Duodenal mucosa (tissue), 2 donors: ENCODE measurements at regions not wholly inside any gene's neighbourhood (a gene's known extent, or its start where the extent isn't known, plus 50 kb on each side); places are given as distances from the start of the nearest gene placed in this dataset.

Source experiments
- H3K27ac ChIP-seq: one replicate; pipeline ENCODE4 v1.7.0; 2013; ENCODE audit warnings: low read depth, low read length
- H3K27me3 ChIP-seq, 2 donors: one replicate each; pipeline ENCODE4 v1.7.0; 2013; ENCODE audit warnings: low read length in 2 of 2, control low read depth in 1 of 2; ENCODE audit not compliant: insufficient read depth in 2 of 2, control insufficient read depth in 1 of 2
- H3K36me3 ChIP-seq, 2 donors: one replicate each; pipeline ENCODE4 v1.7.0; 2013; ENCODE audit warnings: low read length in 2 of 2, control low read depth in 1 of 2; ENCODE audit not compliant: insufficient read depth in 2 of 2, control insufficient read depth in 1 of 2
- H3K4me1 ChIP-seq, 2 donors: one replicate each; pipeline ENCODE4 v1.7.0; 2013; ENCODE audit warnings: low read length in 2 of 2, control low read depth in 1 of 2; ENCODE audit not compliant: insufficient read depth in 2 of 2, control insufficient read depth in 1 of 2
- H3K4me3 ChIP-seq, 2 donors: one replicate each; pipeline ENCODE4 v1.7.0; 2013; ENCODE audit warnings: low read length in 2 of 2, low read depth in 1 of 2
- H3K9ac ChIP-seq, 2 donors: one replicate each; pipeline ENCODE4 v1.7.0; 2013; ENCODE audit warnings: low read length in 2 of 2, low read depth in 1 of 2
- H3K9me3 ChIP-seq, 2 donors: one replicate each; pipeline ENCODE4 v1.7.0; 2013; ENCODE audit warnings: low read length in 2 of 2, control low read depth in 1 of 2; ENCODE audit not compliant: control insufficient read depth in 1 of 2

GRCh38 chr5:123960526-123960925 is 448.5 kb downstream of the CSNK1G3 start:
- H3K9me3 ChIP-seq, result no peaks in the 10 kb centered on the region
- no peak overlapping the region for H3K27ac ChIP-seq
- no peak overlapping the region for H3K4me3 ChIP-seq
- H3K36me3 ChIP-seq, result no peaks in the 10 kb centered on the region
- H3K9ac ChIP-seq, result no peak overlapping the region
- no peaks in the 10 kb centered on the region for H3K27me3 ChIP-seq
- H3K4me1 ChIP-seq, result no peaks in the 10 kb centered on the region

- Histone ChIP-seq H3K36me3 (no peaks in the 10 kb centered on the region), H3K27me3 (no peaks in the 10 kb centered on the region), H3K9me3 (no peaks in the 10 kb centered on the region)
Measured at GRCh38 chr5:123951582-123951977, 439.6 kb downstream of the CSNK1G3 start.

GRCh38 chr5:123950701-123951581 is 439.0 kb downstream of the CSNK1G3 start:
- Histone ChIP-seq H3K27me3 (no peaks in the 10 kb centered on the region), H3K27ac (no peak overlapping the region), H3K9me3 (no peaks in the 10 kb centered on the region), H3K4me1 (no peaks in the 10 kb centered on the region), H3K4me3 (no peak overlapping the region), H3K36me3 (no peaks in the 10 kb centered on the region), H3K9ac (no peak overlapping the region)

More at GRCh38 chr5:123951582-123951977, 439.6 kb downstream of the CSNK1G3 start:
- Histone ChIP-seq H3K9ac (no peak overlapping the region), H3K27ac (no peak overlapping the region), H3K4me1 (no peaks in the 10 kb centered on the region), H3K4me3 (no peak overlapping the region)

- H3K4me1 ChIP-seq, result no peaks in the 10 kb centered on the region
- H3K36me3 ChIP-seq, result no peaks in the 10 kb centered on the region
- no peak overlapping the region for H3K9ac ChIP-seq
- H3K27ac ChIP-seq, result no peak overlapping the region
- no peak overlapping the region for H3K4me3 ChIP-seq
- no peaks in the 10 kb centered on the region for H3K9me3 ChIP-seq
- no peaks in the 10 kb centered on the region for H3K27me3 ChIP-seq
Measured at GRCh38 chr5:123949807-123950340, 437.9 kb downstream of the CSNK1G3 start.

- Histone ChIP-seq H3K27ac (no peak overlapping the region), H3K9me3 (no peaks in the 10 kb centered on the region), H3K9ac (no peak overlapping the region), H3K4me1 (no peaks in the 10 kb centered on the region), H3K36me3 (no peaks in the 10 kb centered on the region), H3K27me3 (no peaks in the 10 kb centered on the region), H3K4me3 (no peak overlapping the region)
Measured at GRCh38 chr5:123949043-123949804, 437.2 kb downstream of the CSNK1G3 start.

GRCh38 chr5:123947797-123948196 is 435.8 kb downstream of the CSNK1G3 start:
- Histone ChIP-seq H3K4me1 (no peaks in the 10 kb centered on the region), H3K4me3 (no peak overlapping the region), H3K9me3 (no peaks in the 10 kb centered on the region), H3K9ac (no peak overlapping the region), H3K36me3 (no peaks in the 10 kb centered on the region), H3K27me3 (no peaks in the 10 kb centered on the region), H3K27ac (no peak overlapping the region)

- Histone ChIP-seq H3K27me3 (no peaks in the 10 kb centered on the region), H3K4me1 (no peaks in the 10 kb centered on the region), H3K4me3 (no peak overlapping the region), H3K36me3 (no peaks in the 10 kb centered on the region), H3K27ac (no peak overlapping the region), H3K9me3 (peaks cover 0 to 3% of the 10 kb centered on the region in 2 donors), H3K9ac (no peak overlapping the region)
Measured at GRCh38 chr5:123945548-123945947, 433.6 kb downstream of the CSNK1G3 start.

- Histone ChIP-seq H3K27ac (no peak overlapping the region), H3K4me3 (no peak overlapping the region), H3K4me1 (no peaks in the 10 kb centered on the region), H3K9me3 (peaks cover 0 to 3% of the 10 kb centered on the region in 2 donors), H3K27me3 (no peaks in the 10 kb centered on the region), H3K36me3 (no peaks in the 10 kb centered on the region), H3K9ac (no peak overlapping the region)
Measured at GRCh38 chr5:123943151-123943550, 431.2 kb downstream of the CSNK1G3 start.

GRCh38 chr5:123940416-123940815 is 428.4 kb downstream of the CSNK1G3 start:
- Histone ChIP-seq H3K36me3 (no peaks in the 10 kb centered on the region), H3K27me3 (no peaks in the 10 kb centered on the region), H3K4me1 (no peaks in the 10 kb centered on the region), H3K4me3 (no peak overlapping the region), H3K9ac (no peak overlapping the region), H3K27ac (no peak overlapping the region), H3K9me3 (peaks cover 13 to 22% of the 10 kb centered on the region in 2 donors)

GRCh38 chr5:123937230-123937629 is 425.3 kb downstream of the CSNK1G3 start:
- no peaks in the 10 kb centered on the region for H3K27me3 ChIP-seq
- no peaks in the 10 kb centered on the region for H3K36me3 ChIP-seq
- H3K9me3 ChIP-seq, result peaks cover 13 to 22% of the 10 kb centered on the region in 2 donors
- H3K27ac ChIP-seq, result no peak overlapping the region
- no peaks in the 10 kb centered on the region for H3K4me1 ChIP-seq
- H3K9ac ChIP-seq, result no peak overlapping the region
- H3K4me3 ChIP-seq, result no peak overlapping the region
